ENCODE measurements at regions not wholly inside any gene's neighbourhood (a gene's known extent, or its start where the extent isn't known, plus 50 kb on each side); places are given as distances from the start of the nearest gene placed in this dataset.
A peak's percentile ranks its signal among the peaks of the same experiment; 100 is the strongest.
"Not testable (repeated sequence)": the region's sequence is repeated elsewhere in the genome, so short reads cannot be mapped to it uniquely, and the experiment has no call there.

- Mint-ChIP-seq H3K4me3 (no peak overlapping the region), H3K36me3 (no peaks in the 10 kb centered on the region), H3K27ac (peak overlapping the region in 2 of 10 donors; percentile 45 to 76), H3K4me1 (peaks cover 18 to 34% (median 29%) of the 10 kb centered on the region in 4 donors), H3K27me3 (no peaks in the 10 kb centered on the region), H3K9me3 (no peaks in the 10 kb centered on the region)
- DNase-seq (no peak), ATAC-seq (no peak)
- POLR2A ChIA-PET: no interaction called here
Observed at GRCh38 chr6:14880677-14881076, 365.2 kb upstream of the JARID2 start.

DNA sequence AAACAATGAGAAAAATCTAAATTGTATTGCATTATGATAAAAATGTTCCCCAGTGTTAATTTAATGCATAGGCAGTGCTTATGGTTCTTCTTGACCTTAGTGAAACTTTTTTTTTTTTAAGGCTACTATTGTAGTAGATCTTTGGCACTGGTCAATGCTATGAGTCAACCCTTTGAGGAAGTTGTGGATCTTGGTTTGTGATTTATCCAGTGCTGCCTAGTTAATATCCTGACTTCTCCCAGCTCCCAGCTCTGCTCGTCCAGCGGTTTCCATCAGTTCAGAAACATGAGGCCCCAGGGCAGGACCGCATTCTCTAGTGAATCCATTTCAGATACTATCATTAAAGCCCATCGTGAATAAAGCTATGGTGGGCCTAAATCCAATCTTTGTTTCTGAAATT lies 364.5 kb upstream of the JARID2 start:
- POLR2A ChIA-PET: no interaction called here
- ATAC-seq: no peak
- Mint-ChIP-seq H3K4me3 (no peak overlapping the region), H3K36me3 (no peaks in the 10 kb centered on the region), H3K4me1 (peaks cover 15 to 27% (median 22%) of the 10 kb centered on the region in 4 donors), H3K9me3 (no peaks in the 10 kb centered on the region), H3K27ac (no peak overlapping the region), H3K27me3 (no peaks in the 10 kb centered on the region)
- DNase-seq: no peak

GRCh38 chr6:14882394-14883026 lies 363.4 kb upstream of the JARID2 start:
- POLR2A ChIA-PET: interaction anchor here (0.5 kb wide), 1 partner anchor 196 kb away, joined by 5 read pairs; no protein-coding TSS in a partner anchor
- Mint-ChIP-seq H3K4me3 (no peak overlapping the region), H3K36me3 (no peaks in the 10 kb centered on the region), H3K9me3 (no peaks in the 10 kb centered on the region), H3K4me1 (peaks cover 8 to 16% (median 11%) of the 10 kb centered on the region in 4 donors), H3K27me3 (no peaks in the 10 kb centered on the region), H3K27ac (peak overlapping the region in 1 of 10 donors; percentile 20)
- ATAC-seq (no peak), DNase-seq (no peak)

DNA sequence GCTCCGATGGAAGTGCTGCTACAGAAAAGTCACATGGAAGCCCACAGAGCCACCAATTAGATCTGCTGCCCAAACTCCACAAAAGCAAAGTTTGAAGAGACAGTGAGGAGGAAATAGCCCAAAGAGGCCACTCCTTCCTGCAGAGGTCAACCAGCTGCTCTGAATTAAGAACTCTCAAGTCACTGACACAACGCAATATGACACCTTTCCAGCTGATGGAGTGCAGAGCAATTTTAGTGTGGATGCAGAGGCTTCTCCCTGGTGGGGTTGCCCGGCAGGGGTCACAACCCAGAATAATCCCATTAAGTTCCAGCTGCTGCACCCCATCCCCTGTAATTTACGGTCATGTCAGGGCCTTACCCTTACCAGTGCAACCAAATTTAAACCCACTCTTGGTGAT lies 361.9 kb upstream of the JARID2 start:
- H3K4me3 Mint-ChIP-seq: no peak overlapping the region
- ATAC-seq (no peak), DNase-seq (no peak)
- H3K27ac Mint-ChIP-seq: no peak overlapping the region
- H3K4me1 Mint-ChIP-seq: peaks cover 0 to 4% (median 1%) of the 10 kb centered on the region in 4 donors
- no peaks in the 10 kb centered on the region for H3K27me3 Mint-ChIP-seq
- POLR2A ChIA-PET: no interaction called here
- no peaks in the 10 kb centered on the region for H3K9me3 Mint-ChIP-seq
- no peaks in the 10 kb centered on the region for H3K36me3 Mint-ChIP-seq

GRCh38 chr6:14885498-14885897 lies 360.4 kb upstream of the JARID2 start:
- no peaks in the 10 kb centered on the region for H3K27me3 Mint-ChIP-seq
- H3K4me3 Mint-ChIP-seq: no peak overlapping the region
- POLR2A ChIA-PET: interaction anchor here (0.7 kb wide), 2 partner anchors 39 to 1184 kb away, joined by 6 to 8 read pairs; no protein-coding TSS in a partner anchor
- DNase-seq (no peak), ATAC-seq (no peak)
- no peaks in the 10 kb centered on the region for H3K36me3 Mint-ChIP-seq
- H3K9me3 Mint-ChIP-seq: peaks cover 0 to 3% (median 0%) of the 10 kb centered on the region in 9 donors
- peak overlapping the region in 1 of 10 donors; percentile 24 for H3K27ac Mint-ChIP-seq
- H3K4me1 Mint-ChIP-seq: peaks cover 0 to 4% (median 1%) of the 10 kb centered on the region in 4 donors

DNA sequence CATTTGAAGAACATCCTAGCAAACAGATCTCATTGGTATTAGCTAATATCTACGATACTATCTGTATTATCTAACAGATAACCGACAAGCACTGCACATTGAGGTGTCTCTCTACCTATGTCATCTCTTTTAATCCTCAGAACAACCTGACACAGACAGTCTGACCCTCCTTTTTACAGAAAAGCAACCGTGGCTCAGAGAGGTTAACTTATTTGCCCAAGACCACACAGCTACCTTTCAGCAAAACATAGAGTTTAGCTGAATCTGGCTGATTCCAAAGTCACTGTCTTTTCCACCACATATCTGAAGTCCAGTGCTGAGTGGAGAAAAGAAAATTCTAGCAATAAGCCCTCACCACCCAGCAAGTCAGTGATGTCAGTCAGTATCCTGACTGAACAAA lies 358.7 kb upstream of the JARID2 start:
- no peaks in the 10 kb centered on the region for H3K36me3 Mint-ChIP-seq
- POLR2A ChIA-PET: no interaction called here
- DNase-seq (no peak), ATAC-seq (no peak)
- H3K9me3 Mint-ChIP-seq: peaks cover 0 to 3% (median 0%) of the 10 kb centered on the region in 9 donors
- peaks cover 0 to 4% (median 0%) of the 10 kb centered on the region in 4 donors for H3K4me1 Mint-ChIP-seq
- no peak overlapping the region for H3K4me3 Mint-ChIP-seq
- no peaks in the 10 kb centered on the region for H3K27me3 Mint-ChIP-seq
- H3K27ac Mint-ChIP-seq: peak overlapping the region in 1 of 10 donors; percentile 41

DNA sequence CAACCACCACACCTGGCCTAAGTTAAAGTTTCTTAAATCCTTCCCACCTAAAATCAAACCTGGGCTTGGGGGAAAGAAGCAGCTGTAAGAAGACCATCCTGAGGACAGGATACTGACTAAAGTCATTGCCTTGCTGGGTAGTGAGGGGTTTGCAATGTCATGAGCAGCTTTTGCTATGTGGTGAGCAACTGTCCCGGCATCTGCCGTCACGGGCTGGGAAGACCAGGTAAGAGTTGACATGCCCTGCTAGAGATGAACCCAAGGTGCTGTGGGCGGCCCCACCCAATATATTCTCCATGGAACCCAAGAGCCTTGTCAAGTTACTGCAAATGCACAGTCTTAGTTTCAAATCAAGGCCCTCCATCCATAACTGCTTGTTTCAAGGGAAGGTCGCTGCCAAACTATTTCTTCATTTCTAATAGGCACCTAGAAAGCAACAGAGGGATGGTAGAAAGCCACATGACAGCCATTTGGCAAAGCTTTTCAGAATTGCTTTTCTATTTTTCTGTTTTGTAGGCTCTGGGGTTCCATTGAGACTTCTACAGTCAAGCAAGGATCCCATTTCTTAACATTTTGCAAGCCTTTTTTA lies 357.8 kb upstream of the JARID2 start:
- no peak for DNase-seq
- ATAC-seq: no peak
- H3K9me3 Mint-ChIP-seq: peaks cover 0 to 3% (median 0%) of the 10 kb centered on the region in 9 donors
- no peak overlapping the region for H3K4me3 Mint-ChIP-seq
- no peaks in the 10 kb centered on the region for H3K36me3 Mint-ChIP-seq
- POLR2A ChIA-PET: interaction anchor here (0.5 kb wide), 1 partner anchor 99 kb away, joined by 4 read pairs; no protein-coding TSS in a partner anchor
- H3K27me3 Mint-ChIP-seq: no peaks in the 10 kb centered on the region
- peaks cover 0 to 4% (median 0%) of the 10 kb centered on the region in 4 donors for H3K4me1 Mint-ChIP-seq
- H3K27ac Mint-ChIP-seq: peak overlapping the region in 2 of 10 donors; percentile 22 to 58

GRCh38 chr6:14888575-14889000 lies 357.3 kb upstream of the JARID2 start:
- ATAC-seq (no peak), DNase-seq (no peak)
- Mint-ChIP-seq H3K9me3 (peaks cover 0 to 3% (median 0%) of the 10 kb centered on the region in 9 donors), H3K36me3 (no peaks in the 10 kb centered on the region), H3K27ac (no peak overlapping the region), H3K27me3 (no peaks in the 10 kb centered on the region), H3K4me3 (no peak overlapping the region), H3K4me1 (peaks cover 0 to 4% (median 0%) of the 10 kb centered on the region in 4 donors)
- POLR2A ChIA-PET: interaction anchor here (0.5 kb wide), 1 partner anchor 100 kb away, joined by 4 read pairs; no protein-coding TSS in a partner anchor

GRCh38 chr6:14889188-14889587 lies 356.7 kb upstream of the JARID2 start:
- no peaks in the 10 kb centered on the region for H3K4me1 Mint-ChIP-seq
- ATAC-seq (no peak), DNase-seq (no peak)
- no peak overlapping the region for H3K27ac Mint-ChIP-seq
- H3K27me3 Mint-ChIP-seq: no peaks in the 10 kb centered on the region
- H3K9me3 Mint-ChIP-seq: peaks cover 0 to 3% (median 0%) of the 10 kb centered on the region in 9 donors
- POLR2A ChIA-PET: no interaction called here
- H3K4me3 Mint-ChIP-seq: no peak overlapping the region
- no peaks in the 10 kb centered on the region for H3K36me3 Mint-ChIP-seq

GRCh38 chr6:14889611-14890593 lies 356.0 kb upstream of the JARID2 start:
- Mint-ChIP-seq H3K36me3 (no peaks in the 10 kb centered on the region), H3K27me3 (no peaks in the 10 kb centered on the region), H3K27ac (no peak overlapping the region), H3K4me3 (no peak overlapping the region), H3K9me3 (peaks cover 0 to 3% (median 0%) of the 10 kb centered on the region in 9 donors), H3K4me1 (no peaks in the 10 kb centered on the region)
- DNase-seq (no peak), ATAC-seq (no peak)
- POLR2A ChIA-PET: no interaction called here

- H3K9me3 Mint-ChIP-seq, H3K4me1 Mint-ChIP-seq, DNase-seq, H3K4me3 Mint-ChIP-seq, H3K36me3 Mint-ChIP-seq, ATAC-seq, H3K27me3 Mint-ChIP-seq, POLR2A ChIA-PET: not testable (repeated sequence)
- peak overlapping the region in 1 of 10 donors; percentile 39 for H3K27ac Mint-ChIP-seq
Observed at GRCh38 chr6:14891820-14892375, 354.0 kb upstream of the JARID2 start.

- Mint-ChIP-seq H3K27me3 (no peaks in the 10 kb centered on the region), H3K4me3 (no peak overlapping the region), H3K27ac (no peak overlapping the region), H3K9me3 (peaks cover 0 to 3% (median 0%) of the 10 kb centered on the region in 9 donors), H3K36me3 (no peaks in the 10 kb centered on the region), H3K4me1 (peaks cover 2 to 6% (median 5%) of the 10 kb centered on the region in 4 donors)
- no peak for DNase-seq
- no peak for ATAC-seq
- POLR2A ChIA-PET: no interaction called here
Observed at GRCh38 chr6:14894105-14894504, 351.8 kb upstream of the JARID2 start.

All from naive thymus-derived CD8-positive, alpha-beta T cell (primary cell).